HG02938 (cell line): ENCODE measurements at regions not wholly inside any gene's neighbourhood (a gene's known extent, or its start where the extent isn't known, plus 50 kb on each side); places are given as distances from the start of the nearest gene placed in this dataset.

ENCODE experiments used
- ATAC-seq: cut with Tn5 transposase; IDR thresholded peaks from one replicate; pipeline ENCODE4 v1.9.1; 2021; ENCODE audit warnings: mild to moderate bottlenecking, moderate library complexity; ENCODE audit not compliant: unreplicated experiment

DNA sequence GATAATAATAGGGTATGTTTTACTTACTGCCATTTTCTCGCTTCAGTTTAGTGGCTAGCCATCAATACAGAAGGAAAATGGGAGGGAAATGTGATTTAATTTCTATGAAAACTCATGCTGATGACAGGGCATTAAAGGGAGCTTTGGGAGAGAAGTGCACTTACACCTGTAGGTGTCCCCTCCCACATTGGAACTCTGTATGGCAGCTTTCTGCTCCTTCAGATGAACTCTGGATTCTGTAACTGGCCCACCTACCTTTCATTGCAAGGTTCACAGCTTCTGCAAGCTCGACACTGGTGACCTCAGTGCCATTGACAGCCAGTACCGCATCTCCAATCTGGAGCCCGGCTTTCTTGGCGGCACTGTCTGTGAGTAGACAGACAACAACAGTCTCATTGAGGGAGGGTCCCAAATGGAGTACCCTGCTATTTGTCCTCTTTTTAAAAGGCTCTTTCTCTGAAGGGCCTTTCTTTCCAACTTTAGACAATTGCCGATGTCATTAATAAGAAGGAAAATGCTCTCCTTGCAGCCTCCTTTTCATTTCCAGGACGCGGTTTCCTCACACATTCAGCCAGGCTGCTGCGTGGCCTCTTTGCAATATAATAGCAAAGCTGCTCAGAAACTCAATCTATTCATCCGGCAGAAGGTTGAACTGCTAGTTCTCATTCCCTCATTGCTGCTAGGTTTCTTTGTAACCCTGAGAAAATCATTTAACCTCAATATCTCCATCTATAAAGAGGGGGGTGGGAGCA is 63.6 kb downstream of the NUDT12 start:
- ATAC-seq = no peak

DNA sequence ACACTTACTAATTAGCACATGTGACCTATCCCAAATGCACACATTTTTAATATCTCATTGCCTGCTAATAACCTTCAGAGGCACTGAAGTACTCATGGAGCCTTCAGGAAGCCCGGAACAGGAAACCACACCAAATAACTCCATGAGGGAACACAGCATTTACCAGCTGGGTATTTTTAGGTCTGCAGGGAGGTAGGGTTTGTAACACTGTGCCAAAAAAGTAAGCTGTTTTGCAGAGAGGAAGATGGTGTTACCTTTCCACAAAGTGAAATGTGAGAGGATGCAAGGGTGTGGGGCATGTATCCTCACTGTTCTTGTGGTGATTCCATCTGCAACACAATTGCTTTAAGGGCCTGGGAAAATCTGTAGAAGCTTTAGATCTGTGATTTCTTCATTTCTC is 64.4 kb downstream of the NUDT12 start:
- ATAC-seq = no peak

DNA sequence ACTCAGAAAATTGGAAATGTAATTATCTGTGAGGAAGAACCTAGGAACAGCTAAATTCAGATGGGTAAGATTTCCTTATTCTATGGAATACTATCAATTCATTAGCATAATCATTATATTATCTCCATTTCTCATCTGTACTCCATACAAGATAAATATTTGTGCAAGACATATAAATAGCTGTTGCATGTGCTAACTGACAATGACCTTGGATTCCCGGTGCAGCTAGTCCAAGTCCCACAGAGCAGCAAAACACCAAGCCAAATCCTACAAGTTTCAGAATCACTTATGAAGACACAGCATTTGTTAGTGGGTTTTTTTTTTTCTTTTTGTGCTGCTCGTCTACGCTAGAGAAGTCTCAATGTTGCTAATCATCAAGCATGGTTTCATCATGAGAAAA is 64.8 kb downstream of the NUDT12 start:
- no peak for ATAC-seq

DNA sequence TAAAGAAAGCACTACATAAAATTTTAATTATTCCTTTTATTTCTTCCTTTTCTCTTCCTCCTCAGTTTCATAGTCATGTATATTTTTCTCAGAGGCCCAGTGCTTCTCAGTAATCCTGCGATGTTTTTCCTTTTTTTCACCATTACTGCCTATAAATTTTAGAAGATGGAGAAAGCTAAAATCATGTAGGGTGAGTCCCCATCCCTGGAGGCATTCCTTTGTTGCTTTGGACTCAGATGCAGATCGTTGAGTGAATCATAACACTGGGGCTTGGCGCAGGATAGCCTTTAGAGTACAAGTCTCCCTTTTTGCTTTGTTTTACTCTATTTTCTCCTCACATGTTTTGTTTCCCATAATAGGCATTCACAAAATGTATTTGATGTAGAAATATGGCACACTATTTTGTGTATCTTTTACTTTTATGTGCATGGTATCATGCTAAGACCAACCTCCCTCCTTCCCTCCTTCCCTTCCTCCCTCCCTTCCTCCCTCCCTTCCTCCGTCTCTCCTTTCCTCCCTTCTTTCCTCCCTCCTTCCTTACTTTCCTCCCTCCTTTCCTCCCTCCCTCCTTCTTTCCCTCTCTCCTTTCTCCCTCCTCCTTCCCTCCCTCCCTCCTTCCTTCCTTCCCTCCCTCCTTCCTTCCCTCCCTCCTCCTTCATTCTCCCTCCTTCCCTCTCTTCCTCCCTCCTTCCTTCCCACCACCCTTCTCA is 72.4 kb downstream of the NUDT12 start:
- ATAC-seq = no peak

DNA sequence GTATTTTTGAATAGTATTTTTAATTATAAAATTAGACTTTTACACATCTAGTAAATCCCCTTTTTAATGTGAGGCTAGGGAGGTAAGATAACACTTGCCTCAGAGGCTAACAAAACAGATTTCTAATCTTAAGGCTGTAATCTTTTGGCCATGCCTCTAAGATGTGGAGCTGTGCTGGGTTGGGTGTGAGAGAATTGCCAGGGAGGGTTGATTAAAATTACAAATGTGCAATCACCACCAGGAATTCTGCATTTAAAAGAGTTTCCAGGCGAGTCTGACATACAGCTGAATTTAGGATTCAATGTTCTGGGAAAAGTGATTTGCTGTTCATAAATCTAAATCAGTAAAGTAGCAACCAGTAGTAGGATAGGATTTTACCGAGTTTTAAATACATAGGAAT is 73.3 kb downstream of the NUDT12 start:
- ATAC-seq = no peak

DNA sequence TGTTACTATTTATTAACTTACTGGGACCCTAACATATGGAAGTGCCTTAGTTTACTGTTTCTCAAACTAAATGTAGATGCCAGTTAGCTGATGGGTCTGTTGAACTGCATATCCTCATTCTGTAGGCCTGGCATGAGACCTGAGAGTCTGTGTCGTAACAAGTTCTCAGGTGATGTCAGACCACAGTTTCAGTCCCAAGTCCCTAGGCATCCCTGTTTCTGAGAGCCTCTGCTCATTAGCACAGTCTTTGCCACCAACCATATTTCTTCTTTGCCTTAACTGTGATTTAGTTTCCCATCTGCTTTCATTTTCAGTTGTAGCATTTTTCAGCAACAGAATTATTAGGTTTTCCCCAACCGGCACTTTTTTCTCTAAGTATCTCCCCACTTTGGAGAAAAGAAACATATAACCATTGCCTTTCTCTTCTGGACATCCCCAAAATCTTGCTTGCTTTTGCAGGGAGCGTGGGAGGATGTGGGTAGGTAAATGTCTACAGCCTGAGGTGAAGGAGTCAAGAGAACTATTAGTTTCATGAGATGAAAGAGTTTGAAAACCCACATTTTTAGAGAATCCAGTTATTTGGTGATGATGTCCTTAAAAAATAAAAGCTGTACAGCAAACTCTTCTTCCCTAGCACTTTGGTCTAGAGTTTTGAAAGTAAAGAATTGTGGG is 74.6 kb downstream of the NUDT12 start:
- ATAC-seq = peak; percentile 68

DNA sequence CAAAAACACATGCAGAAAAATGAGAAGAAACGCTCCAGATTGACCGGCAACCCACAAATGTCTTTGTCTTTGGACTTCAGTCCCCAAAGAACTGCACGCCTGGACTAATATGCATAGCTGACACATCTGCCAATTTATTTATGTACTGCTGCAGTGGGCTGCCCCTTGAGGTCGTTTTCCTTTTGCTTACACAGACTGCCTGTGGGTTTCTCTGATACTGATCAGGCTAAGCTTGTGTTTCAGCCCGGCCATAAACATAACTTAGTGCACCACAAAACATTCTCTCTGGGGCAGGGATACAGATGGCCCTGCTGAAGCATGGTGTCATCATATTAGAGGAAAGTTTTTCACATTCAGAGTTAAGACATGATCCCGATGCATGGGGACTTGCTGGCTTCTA is 75.4 kb downstream of the NUDT12 start:
- no peak for ATAC-seq

DNA sequence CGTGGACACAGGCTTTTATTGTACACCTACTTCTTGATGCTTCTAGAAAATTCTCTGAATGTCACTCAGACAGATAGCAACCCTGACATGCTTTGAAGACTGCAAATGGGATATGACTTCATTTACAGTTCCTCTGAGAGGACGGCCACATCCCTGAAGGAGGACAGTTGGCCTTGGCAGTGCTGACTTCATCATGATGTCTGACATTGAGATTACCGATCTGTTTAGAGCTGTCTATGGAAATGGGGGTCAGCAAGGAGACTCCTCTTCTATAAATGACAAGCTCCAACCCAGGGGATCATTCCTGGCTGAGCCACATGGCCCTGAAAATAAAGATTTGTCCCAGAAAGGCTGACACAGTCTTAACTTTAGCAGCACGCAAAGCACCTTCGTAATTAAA is 75.8 kb downstream of the NUDT12 start:
- no peak for ATAC-seq

DNA sequence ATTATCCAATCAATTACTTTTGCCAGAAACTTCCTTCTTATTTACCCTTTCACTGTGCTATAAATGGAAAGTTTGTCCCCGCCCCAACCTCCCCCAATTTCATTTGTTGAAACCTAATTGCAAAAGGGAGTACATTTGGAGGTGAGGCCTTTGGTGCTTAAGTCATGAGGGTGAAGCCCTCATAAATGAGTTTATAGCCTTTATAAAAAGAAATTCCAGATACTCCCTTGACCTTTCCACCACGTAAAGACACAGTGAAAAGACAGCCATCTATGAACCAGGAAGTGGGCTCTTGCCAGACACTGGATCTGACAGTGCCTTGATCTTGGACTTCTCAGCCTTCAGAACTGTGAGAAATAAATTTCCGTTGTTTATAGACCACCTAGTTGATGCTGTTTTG is 82.3 kb downstream of the NUDT12 start:
- ATAC-seq = no peak

DNA sequence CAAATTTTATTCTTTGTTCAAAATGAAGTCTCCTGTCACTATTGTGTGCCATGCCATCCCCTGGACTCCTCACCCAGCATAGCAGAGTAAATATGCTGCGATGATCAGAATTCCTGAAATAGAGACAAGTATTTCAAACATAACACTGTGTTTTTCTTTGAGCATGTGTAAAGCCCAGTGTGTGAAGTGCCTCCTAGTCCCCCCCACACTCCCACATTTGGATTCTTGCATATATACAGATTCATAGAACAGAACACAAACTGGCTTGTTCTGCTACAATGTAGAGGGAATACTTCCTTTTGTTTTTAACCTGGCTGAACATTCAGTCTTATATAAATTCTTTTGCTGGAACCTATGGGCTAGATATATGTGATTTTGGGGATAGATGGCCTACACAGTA is 84.9 kb downstream of the NUDT12 start:
- ATAC-seq = no peak

DNA sequence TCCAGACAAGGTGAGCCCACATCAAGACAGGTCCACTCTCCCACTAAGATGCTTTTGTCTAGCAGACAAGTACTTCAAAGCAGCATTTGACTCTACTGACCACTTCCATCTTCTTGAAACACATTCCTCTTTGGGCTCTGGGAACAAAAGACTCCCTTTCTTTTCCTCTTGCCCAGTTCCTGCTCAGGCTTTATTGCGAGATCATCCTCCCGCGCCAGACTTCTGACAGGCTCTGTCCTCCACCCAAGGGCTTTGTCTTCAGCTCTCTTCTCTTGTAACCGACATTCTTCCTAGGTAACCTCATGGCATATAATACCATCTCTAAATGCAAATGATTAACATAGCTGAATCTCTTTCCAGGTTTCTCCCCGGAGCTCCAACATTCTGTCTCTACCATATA is 85.8 kb downstream of the NUDT12 start:
- ATAC-seq = no peak

DNA sequence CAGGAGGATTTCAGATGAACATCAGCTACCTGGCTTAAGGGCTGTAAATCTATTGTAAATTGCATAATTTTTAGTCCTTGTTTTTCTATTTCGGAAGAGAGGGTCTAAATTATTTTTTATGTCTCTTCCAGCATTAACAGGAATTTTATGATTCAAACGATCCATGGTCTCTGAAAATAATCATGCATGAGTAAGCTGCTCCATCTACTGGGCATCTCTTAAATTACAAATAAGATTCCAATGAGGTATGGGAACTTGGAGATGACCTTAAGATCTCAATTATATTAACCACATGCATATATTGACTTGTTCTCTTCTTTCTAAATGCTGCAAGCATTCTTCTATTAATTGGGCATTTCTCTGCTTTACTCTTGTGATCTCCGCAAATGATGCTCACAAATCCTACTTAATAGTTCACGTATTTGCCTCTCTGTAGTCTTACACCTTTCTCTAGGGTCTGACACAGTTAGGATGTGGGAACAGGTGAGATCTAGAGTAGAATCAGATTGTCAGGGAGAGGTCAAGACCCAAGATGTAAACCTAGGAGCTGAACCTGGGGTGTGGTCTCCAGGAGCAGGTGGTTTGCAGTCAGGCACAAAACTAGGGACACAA is 86.9 kb downstream of the NUDT12 start:
- peak; percentile 53 for ATAC-seq

DNA sequence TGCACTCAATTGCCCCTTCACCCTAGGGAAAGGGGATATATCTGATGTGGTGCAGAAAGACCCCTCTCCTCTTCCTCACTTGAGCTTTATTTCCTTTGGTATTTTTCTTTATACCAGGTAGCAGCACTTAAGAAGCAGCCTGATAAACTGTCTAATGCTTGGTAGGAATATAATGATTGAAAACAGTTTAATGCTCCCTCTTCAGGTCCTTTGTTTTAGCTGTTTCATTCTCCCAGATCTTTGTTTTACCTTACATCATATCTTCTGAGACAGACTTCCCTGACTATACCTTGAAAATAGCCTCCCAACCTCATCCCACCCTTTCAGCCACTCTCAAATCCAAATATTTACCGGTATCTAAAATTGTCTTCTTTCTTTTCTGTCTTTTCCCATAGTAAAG is 87.9 kb downstream of the NUDT12 start:
- no peak for ATAC-seq

DNA sequence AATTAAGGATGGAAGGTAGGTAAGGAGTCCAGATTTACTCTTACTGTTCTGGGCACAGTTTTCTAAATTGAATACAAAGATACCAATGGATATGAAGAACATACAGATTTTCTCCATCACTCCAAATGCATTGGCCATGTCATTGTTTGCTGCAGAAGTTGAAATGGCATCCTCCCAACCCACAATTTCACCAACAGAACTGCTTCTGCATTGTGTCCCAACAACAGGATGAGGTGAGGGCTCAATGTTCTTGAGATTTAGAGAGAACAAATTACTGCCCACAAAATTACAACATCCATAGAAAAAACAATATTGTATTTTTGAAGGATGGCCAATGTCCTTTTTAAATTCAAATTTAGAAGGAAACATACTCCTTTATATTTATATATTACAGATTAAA is 88.9 kb downstream of the NUDT12 start:
- ATAC-seq = no peak

DNA sequence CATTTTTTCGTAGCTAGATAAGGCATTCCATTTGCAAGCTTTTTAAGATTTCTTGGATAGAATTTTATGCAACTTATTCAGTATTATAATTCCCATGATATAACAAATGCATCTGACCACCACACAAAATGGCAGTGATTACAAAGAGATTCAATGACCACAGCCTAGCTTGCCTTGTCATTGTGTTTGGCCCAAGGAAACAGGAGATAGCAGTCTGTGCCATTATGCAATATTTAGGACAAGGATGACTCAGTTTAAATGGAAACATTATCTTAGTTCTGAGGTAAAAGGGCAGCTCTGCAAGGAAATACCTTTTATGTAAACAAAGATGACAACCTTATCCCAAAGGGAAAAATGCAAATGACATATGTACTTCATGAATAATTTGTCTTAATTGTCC is 89.8 kb downstream of the NUDT12 start:
- no peak for ATAC-seq

DNA sequence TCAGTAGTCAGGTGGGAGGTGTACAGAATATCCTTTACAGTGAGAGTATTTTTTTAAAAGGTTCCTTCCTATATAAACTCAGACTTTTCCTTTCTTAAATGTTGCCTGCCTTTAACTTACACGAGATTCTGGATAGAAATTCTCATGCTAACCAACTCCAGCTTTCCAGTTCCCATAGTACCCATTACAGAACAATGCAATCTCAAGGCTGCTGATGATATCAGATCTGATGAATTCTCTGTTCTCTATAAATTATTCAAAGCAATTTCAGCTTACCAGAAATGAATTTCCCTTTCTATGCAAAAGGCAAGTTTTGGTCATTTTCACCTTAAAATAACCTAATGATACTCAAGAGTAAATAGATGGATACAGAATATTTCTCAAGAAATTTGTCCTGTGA is 90.3 kb downstream of the NUDT12 start:
- ATAC-seq = no peak

DNA sequence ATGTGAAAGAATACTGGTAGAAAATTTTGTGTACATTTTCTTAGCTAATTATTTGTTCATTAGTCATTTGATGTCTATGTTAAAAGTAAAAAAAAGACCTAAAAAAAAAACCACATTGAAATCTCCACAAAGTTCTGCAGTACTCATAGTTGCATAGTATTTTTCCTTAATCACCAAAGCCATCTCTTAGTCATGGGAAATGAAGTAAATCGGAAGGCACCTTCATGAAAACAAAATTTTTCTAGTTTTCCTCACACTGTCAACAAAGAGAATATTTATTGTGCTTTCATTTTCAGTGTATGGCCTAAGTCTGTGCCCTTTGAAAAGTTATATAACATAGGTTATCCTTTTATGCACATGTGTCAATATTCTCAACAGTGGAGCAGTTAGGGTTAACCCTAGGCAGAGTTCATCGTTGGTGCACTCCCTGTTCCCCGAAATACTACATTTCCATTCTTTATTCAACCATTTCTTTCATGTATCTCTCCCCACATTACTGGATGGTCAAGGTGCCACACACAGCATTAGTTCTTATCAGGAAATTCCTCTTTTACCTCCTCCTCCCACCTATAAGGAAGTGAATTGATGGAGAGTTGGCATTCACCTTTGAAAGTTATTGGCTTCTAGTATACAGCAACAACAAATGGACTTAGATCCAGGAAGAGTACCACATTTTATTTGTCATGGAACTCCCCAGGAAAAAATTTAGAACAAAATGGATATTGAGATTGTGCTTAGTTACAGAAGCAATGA is 93.1 kb downstream of the NUDT12 start:
- no peak for ATAC-seq

DNA sequence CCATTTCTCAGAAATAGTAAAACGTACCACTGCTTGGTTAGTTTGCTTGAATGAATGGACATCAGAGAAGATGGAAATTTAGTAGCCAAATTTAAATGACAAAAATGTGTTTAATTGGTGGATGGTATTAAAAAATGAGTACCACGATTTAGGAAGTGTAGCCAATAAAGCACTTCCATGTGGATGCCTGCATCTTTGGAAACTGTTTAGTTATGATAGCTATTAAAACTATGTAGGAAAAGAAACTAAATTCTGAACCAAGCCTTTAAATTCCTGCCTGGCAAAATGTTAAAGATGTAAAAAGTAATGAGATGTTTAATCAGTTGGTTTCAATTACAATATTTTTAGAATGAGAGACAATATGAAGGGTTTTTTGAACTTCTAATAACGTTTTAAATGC is 94.8 kb downstream of the NUDT12 start:
- ATAC-seq = no peak

DNA sequence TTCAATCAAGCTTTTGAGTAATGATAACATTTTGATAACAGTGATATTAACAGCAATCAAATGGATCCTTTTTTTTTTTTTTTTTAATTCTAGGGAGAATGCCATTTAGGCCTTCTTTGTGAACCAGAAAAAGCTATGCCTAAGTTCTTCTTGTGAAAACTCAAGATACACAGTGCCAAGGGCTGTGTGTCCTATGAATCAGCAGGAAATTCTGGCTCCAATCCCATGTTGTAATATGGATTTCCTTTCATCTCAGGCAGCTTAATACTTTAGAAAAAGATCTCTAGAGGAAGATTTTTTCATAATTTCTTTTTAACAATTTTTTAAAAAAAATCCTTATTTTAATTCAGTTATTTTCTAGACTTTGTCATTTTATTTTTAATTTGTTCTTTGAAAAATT is 96.1 kb downstream of the NUDT12 start:
- ATAC-seq = no peak

DNA sequence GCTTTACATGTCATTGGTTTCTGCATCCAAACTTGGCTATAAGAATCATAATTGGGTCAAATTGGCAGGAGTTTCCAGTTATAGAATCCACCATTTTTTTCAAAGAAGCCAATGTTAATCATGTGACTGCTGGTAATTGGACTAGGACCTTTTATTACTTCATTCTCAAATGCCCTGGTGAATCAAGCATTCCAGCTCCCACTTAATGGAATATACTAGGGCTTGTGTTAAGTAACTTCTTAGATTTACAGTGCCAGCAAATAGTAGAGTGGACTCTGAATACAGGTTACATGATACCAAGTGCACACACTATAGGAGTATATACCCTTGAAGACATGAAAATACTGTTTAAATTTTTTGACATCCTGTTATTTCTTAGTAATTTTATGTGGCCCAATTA is 96.7 kb downstream of the NUDT12 start:
- ATAC-seq = no peak

DNA sequence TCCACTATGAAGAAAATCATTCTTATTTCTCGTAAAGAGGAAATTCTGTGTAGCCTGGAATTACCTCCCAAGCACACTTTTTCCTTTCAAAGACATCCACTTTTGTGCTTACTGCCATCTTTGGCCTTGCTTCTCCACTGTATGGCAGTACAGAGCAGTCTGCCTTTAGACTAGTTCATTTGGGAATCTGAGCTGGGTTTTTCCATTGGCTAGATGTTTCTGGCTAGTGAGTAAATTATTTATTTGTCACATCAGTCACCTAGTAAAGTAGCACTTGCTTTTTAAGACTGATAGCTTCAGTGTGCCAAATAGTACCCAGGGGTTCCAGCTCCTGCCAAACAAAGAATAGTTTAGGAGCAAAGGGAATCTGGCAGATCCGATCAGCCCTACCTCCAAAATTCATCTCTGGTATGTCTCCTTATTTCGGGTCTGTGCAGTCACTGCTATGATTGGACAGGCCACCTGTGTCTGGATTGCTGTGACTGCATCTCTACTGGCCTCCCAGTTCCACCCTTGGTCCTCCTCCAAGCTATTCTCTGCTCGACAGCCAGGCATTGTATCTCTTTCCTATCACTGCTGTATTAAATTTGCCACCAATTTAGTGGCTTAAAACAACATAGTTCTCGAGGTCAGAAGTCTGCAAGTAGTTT is 97.6 kb downstream of the NUDT12 start:
- ATAC-seq = no peak
